ENCODE measurements at regions not wholly inside any gene's neighbourhood (a gene's known extent, or its start where the extent isn't known, plus 50 kb on each side); places are given as distances from the start of the nearest gene placed in this dataset.

- no peak overlapping the region for H3K27ac ChIP-seq
- no peak for TF ChIP-seq CTCF (conservative IDR thresholded peaks at IDR 0.05; ENCODE audit: low read depth)
- ChIA-PET POLR2A (ENCODE audit: low non-redundant PET) (no interaction called here), CTCF (no interaction called here)
- DNase-seq (ENCODE audit: low spot score) = no peak
These were observed 217.7 kb upstream of the MTPN start for GRCh38 chr7:136194878-136195277.

DNA sequence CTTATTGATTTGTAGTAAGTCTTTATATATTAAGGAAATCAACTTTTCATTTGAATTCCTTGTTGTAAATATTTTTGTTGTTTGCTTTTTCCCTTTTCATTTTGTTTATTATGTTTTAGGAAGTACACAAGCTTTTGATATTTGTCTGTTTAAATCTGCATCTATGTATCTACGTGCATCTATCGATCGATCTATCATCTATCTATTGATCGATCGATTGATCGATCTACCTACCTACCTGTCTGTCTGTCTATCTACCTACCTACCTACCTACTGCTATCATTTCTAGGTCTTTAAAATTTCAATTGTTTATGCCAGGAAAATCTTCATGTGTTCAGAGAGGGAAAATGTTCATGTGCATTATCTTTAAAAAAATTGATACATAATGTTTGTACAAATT lies 216.8 kb upstream of the MTPN start:
- ChIA-PET CTCF (no interaction called here), POLR2A (ENCODE audit: low non-redundant PET) (no interaction called here)
- H3K27ac ChIP-seq = no peak overlapping the region
- no peak for DNase-seq (ENCODE audit: low spot score)
- no peak for TF ChIP-seq CTCF (conservative IDR thresholded peaks at IDR 0.05; ENCODE audit: low read depth)

- POLR2A ChIA-PET (ENCODE audit: low non-redundant PET) = no interaction called here
- no peak overlapping the region for H3K27ac ChIP-seq
- DNase-seq (ENCODE audit: low spot score) = no peak
- CTCF ChIA-PET = no interaction called here
- TF ChIP-seq CTCF (conservative IDR thresholded peaks at IDR 0.05; ENCODE audit: low read depth) = no peak
These were observed 212.4 kb upstream of the MTPN start for GRCh38 chr7:136189506-136189998.

- no peak overlapping the region for H3K27ac ChIP-seq
- DNase-seq (ENCODE audit: low spot score) = no peak
- TF ChIP-seq CTCF (conservative IDR thresholded peaks at IDR 0.05; ENCODE audit: low read depth) = no peak
- ChIA-PET POLR2A (ENCODE audit: low non-redundant PET) (no interaction called here), CTCF (no interaction called here)
These were observed 209.1 kb upstream of the MTPN start for GRCh38 chr7:136186281-136186680.

GRCh38 chr7:136184719-136185118 lies 207.6 kb upstream of the MTPN start:
- ChIA-PET POLR2A (ENCODE audit: low non-redundant PET) (no interaction called here), CTCF (no interaction called here)
- DNase-seq (ENCODE audit: low spot score) = no peak
- H3K27ac ChIP-seq = no peak overlapping the region
- TF ChIP-seq CTCF (conservative IDR thresholded peaks at IDR 0.05; ENCODE audit: low read depth) = no peak

GRCh38 chr7:136183981-136184380 lies 206.8 kb upstream of the MTPN start:
- POLR2A ChIA-PET (ENCODE audit: low non-redundant PET) = interaction anchor here (0.6 kb wide), 1 partner anchor 401 kb away, joined by 3 read pairs; no protein-coding TSS in a partner anchor
- DNase-seq (ENCODE audit: low spot score) = no peak
- no peak for TF ChIP-seq CTCF (conservative IDR thresholded peaks at IDR 0.05; ENCODE audit: low read depth)
- CTCF ChIA-PET = no interaction called here
- H3K27ac ChIP-seq = no peak overlapping the region

DNA sequence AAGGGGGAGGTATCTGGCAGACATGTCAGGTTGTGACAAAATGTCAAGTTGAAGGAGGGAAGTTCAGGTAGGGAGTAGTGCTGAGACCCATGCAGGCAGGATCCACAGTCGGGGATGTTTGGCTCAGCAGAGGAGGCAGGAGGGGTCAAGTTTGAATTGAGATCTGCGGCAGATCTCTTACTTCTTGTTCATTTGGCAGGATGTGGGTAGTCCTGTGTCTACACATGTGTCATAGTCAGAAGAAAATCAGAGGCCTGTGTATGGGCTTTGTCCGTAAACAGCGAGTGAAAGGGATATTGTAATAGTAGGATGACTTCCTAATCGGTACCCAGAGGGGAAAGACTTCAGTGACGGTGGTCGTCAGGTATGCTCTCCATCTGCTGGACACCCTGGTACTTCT lies 203.8 kb upstream of the MTPN start:
- no peak for TF ChIP-seq CTCF (conservative IDR thresholded peaks at IDR 0.05; ENCODE audit: low read depth)
- ChIA-PET CTCF (no interaction called here), POLR2A (ENCODE audit: low non-redundant PET) (no interaction called here)
- no peak for DNase-seq (ENCODE audit: low spot score)
- H3K27ac ChIP-seq = no peak overlapping the region

All from RWPE1 (cell line).